Head of caudate nucleus (tissue), 42 donors: ENCODE measurements at regions not wholly inside any gene's neighbourhood (a gene's known extent, or its start where the extent isn't known, plus 50 kb on each side); places are given as distances from the start of the nearest gene placed in this dataset.
A peak's percentile ranks its signal among the peaks of the same experiment; 100 is the strongest.

ENCODE experiments used
- DNase-seq, 42 donors: peaks; one replicate each; pipeline versions ENCODE4 v3.0.0 to v3.0.0-alpha.2; 2020 to 2021; ENCODE audit warnings: mixed read lengths in 7 of 42
- intact Hi-C: fragments of 100-400 bp; cut with DNase I; formaldehyde crosslinking; loops from one replicate; pipeline ENCODE4 v1.15.0; 2022

GRCh38 chr5:61827445-61827975, 478.5 kb upstream of the KIF2A start:
- intact Hi-C loops = no loop called here
- DNase-seq = no peak

- intact Hi-C loops = no loop called here
- no peak for DNase-seq
Measured at GRCh38 chr5:61828856-61829255, 477.1 kb upstream of the KIF2A start.

- intact Hi-C loops = no loop called here
Measured at GRCh38 chr5:61831736-61832135, 474.3 kb upstream of the KIF2A start.

GRCh38 chr5:61837788-61838187, 468.2 kb upstream of the KIF2A start:
- no peak for DNase-seq
- intact Hi-C loops = no loop called here

More at GRCh38 chr5:61831736-61832135, 474.3 kb upstream of the KIF2A start:
- no peak for DNase-seq

GRCh38 chr5:61840361-61840760, 465.6 kb upstream of the KIF2A start:
- intact Hi-C loops = no loop called here
- DNase-seq = no peak

GRCh38 chr5:61842840-61843239, 463.2 kb upstream of the KIF2A start:
- no peak for DNase-seq
- intact Hi-C loops = no loop called here

GRCh38 chr5:61850696-61851095, 455.3 kb upstream of the KIF2A start:
- DNase-seq = no peak
- intact Hi-C loops = no loop called here

- intact Hi-C loops = no loop called here
- no peak for DNase-seq
Measured at GRCh38 chr5:61854531-61854930, 451.5 kb upstream of the KIF2A start.

- no peak for DNase-seq
- intact Hi-C loops = no loop called here
Measured at GRCh38 chr5:61860978-61861377, 445.0 kb upstream of the KIF2A start.

GRCh38 chr5:61866930-61867329, 439.1 kb upstream of the KIF2A start:
- no peak for DNase-seq
- intact Hi-C loops = no loop called here

- intact Hi-C loops = no loop called here
- no peak for DNase-seq
Measured at GRCh38 chr5:61869333-61869732, 436.7 kb upstream of the KIF2A start.

- intact Hi-C loops = no loop called here
Measured at GRCh38 chr5:61878471-61878870, 427.5 kb upstream of the KIF2A start.

GRCh38 chr5:61881821-61882487, 424.1 kb upstream of the KIF2A start:
- intact Hi-C loops = no loop called here
- peak in 41 of 42 donors; percentile 2 to 85 (median 53) for DNase-seq

More at GRCh38 chr5:61878471-61878870, 427.5 kb upstream of the KIF2A start:
- DNase-seq = no peak

- intact Hi-C loops = no loop called here
- peak in 27 of 42 donors; percentile 4 to 63 (median 20) for DNase-seq
Measured at GRCh38 chr5:61882901-61883500, 423.0 kb upstream of the KIF2A start.

GRCh38 chr5:61884252-61884855, 421.7 kb upstream of the KIF2A start:
- no peak for DNase-seq
- intact Hi-C loops = no loop called here

GRCh38 chr5:61886214-61886613, 419.8 kb upstream of the KIF2A start:
- DNase-seq = no peak
- intact Hi-C loops = no loop called here

GRCh38 chr5:61887271-61887670, 418.7 kb upstream of the KIF2A start:
- DNase-seq = no peak
- intact Hi-C loops = no loop called here

- intact Hi-C loops = no loop called here
- no peak for DNase-seq
Measured at GRCh38 chr5:61894046-61894445, 412.0 kb upstream of the KIF2A start.

GRCh38 chr5:61896811-61897210, 409.2 kb upstream of the KIF2A start:
- intact Hi-C loops = no loop called here
- no peak for DNase-seq

- intact Hi-C loops = no loop called here
- DNase-seq = no peak
Measured at GRCh38 chr5:61897251-61897650, 408.8 kb upstream of the KIF2A start.
